SU-DHL-6 (cell line): ENCODE measurements at regions not wholly inside any gene's neighbourhood (a gene's known extent, or its start where the extent isn't known, plus 50 kb on each side); places are given as distances from the start of the nearest gene placed in this dataset.

Experiments
- EZH2phosphoT487 ChIP-seq: fragments of 200-600 bp; sonication (generic), shearing (Covaris generic); conservative IDR thresholded peaks from 2 replicates; pipeline ENCODE4 v1.6.1; 2018; ENCODE audit warnings: mild to moderate bottlenecking, antibody characterized with exemption, low read length, moderate library complexity, mixed read lengths
- TF ChIP-seq, protein P1 (sequence below): fragments of 200-600 bp; sonication (generic); IDR thresholded peaks from one replicate; pipeline ENCODE4 v1.5.1; 2017; ENCODE audit warnings: antibody characterized with exemption, mild to moderate bottlenecking, low read length, moderate library complexity; ENCODE audit not compliant: insufficient read depth, poor library complexity, severe bottlenecking

GRCh38 chr10:78305311-78305710, 271.6 kb downstream of the RPS24 start:
- TF ChIP-seq, protein P1, sequence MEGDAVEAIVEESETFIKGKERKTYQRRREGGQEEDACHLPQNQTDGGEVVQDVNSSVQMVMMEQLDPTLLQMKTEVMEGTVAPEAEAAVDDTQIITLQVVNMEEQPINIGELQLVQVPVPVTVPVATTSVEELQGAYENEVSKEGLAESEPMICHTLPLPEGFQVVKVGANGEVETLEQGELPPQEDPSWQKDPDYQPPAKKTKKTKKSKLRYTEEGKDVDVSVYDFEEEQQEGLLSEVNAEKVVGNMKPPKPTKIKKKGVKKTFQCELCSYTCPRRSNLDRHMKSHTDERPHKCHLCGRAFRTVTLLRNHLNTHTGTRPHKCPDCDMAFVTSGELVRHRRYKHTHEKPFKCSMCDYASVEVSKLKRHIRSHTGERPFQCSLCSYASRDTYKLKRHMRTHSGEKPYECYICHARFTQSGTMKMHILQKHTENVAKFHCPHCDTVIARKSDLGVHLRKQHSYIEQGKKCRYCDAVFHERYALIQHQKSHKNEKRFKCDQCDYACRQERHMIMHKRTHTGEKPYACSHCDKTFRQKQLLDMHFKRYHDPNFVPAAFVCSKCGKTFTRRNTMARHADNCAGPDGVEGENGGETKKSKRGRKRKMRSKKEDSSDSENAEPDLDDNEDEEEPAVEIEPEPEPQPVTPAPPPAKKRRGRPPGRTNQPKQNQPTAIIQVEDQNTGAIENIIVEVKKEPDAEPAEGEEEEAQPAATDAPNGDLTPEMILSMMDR = no peak
- TF ChIP-seq EZH2phosphoT487 = no peak
